HEK293T (cell line): ENCODE measurements at regions not wholly inside any gene's neighbourhood (a gene's known extent, or its start where the extent isn't known, plus 50 kb on each side); places are given as distances from the start of the nearest gene placed in this dataset.

Experiments
- CTCF ChIA-PET: fragments of 350-600 bp; formaldehyde crosslinking; extraction: SDS; loops from one replicate; lab custom pipeline; 2021; ENCODE audit warnings: antibody characterized with exemption, inconsistent platforms; lab: Yijun Ruan, JAX
- POLR2A ChIA-PET: fragments of 350-600 bp; formaldehyde crosslinking; extraction: SDS; loops from one replicate; lab custom pipeline; 2020; ENCODE audit warnings: antibody characterized with exemption, inconsistent platforms; lab: Yijun Ruan, JAX
- DNase-seq: peaks from one replicate; pipeline ENCODE4 v3.0.0; 2012; ENCODE audit warnings: mixed read lengths; ENCODE audit errors: extremely low spot score
- ARNT ChIP-seq: fragments of 450-650 bp; IDR thresholded peaks from 2 replicates; pipeline ENCODE4 v1.6.1; 2017; ENCODE audit warnings: mild to moderate bottlenecking
- BHLHE40 ChIP-seq: fragments of 450-650 bp; IDR thresholded peaks from 2 replicates; pipeline ENCODE4 v1.6.1; 2016; ENCODE audit warnings: mild to moderate bottlenecking, moderate library complexity, borderline replicate concordance
- CTBP1 ChIP-seq: fragments of 450-650 bp; IDR thresholded peaks from 2 replicates; pipeline ENCODE4 v1.6.1; 2016; ENCODE audit warnings: borderline replicate concordance
- ELF4 ChIP-seq: fragments of 450-650 bp; IDR thresholded peaks from 2 replicates; pipeline ENCODE4 v1.6.1; 2017; ENCODE audit warnings: antibody characterized with exemption
- FOXA1 ChIP-seq: fragments of 450-650 bp; IDR thresholded peaks from 2 replicates; pipeline ENCODE4 v1.6.1; 2016; ENCODE audit warnings: mild to moderate bottlenecking
- FOXK2 ChIP-seq: fragments of 450-650 bp; IDR thresholded peaks from 2 replicates; pipeline ENCODE4 v1.6.1; 2016; ENCODE audit warnings: mild to moderate bottlenecking
- FOXM1 ChIP-seq: fragments of 450-650 bp; IDR thresholded peaks from 2 replicates; pipeline ENCODE4 v1.6.1; 2017; ENCODE audit warnings: mild to moderate bottlenecking, borderline replicate concordance
- HDGF ChIP-seq: fragments of 450-650 bp; IDR thresholded peaks from 2 replicates; pipeline ENCODE4 v1.6.1; 2017; ENCODE audit warnings: antibody characterized with exemption, borderline replicate concordance
- L3MBTL2 ChIP-seq: fragments of 450-650 bp; conservative IDR thresholded peaks from 2 replicates; pipeline ENCODE4 v1.6.1; 2016; ENCODE audit warnings: mild to moderate bottlenecking
- LEF1 ChIP-seq: fragments of 450-650 bp; IDR thresholded peaks from 2 replicates; pipeline ENCODE4 v1.6.1; 2017; ENCODE audit warnings: mild to moderate bottlenecking, borderline replicate concordance
- NFRKB ChIP-seq: fragments of 450-650 bp; IDR thresholded peaks from 2 replicates; pipeline ENCODE4 v1.6.1; 2016; ENCODE audit warnings: mild to moderate bottlenecking, moderate library complexity
- PKNOX1 ChIP-seq: fragments of 450-650 bp; IDR thresholded peaks from 2 replicates; pipeline ENCODE4 v1.6.1; 2016
- SP1 ChIP-seq: fragments of 450-650 bp; IDR thresholded peaks from 2 replicates; pipeline ENCODE4 v1.6.1; 2017
- SUZ12 ChIP-seq: fragments of 450-650 bp; IDR thresholded peaks from 2 replicates; pipeline ENCODE4 v1.6.1; 2016; ENCODE audit warnings: mild to moderate bottlenecking
- TARDBP ChIP-seq: fragments of 450-650 bp; IDR thresholded peaks from 2 replicates; pipeline ENCODE4 v1.6.1; 2016
- ZNF384 ChIP-seq: fragments of 450-650 bp; IDR thresholded peaks from 2 replicates; pipeline ENCODE4 v1.6.1; 2016

- ChIA-PET CTCF (no interaction called here), POLR2A (no interaction called here)
- TF ChIP-seq TARDBP = no peak
- no peak for DNase-seq
These were observed 292.9 kb upstream of the ATP10A start for GRCh38 chr15:26156051-26156450.

- TF ChIP-seq ZNF384 = no peak
- no peak for TF ChIP-seq NFRKB
- TF ChIP-seq TARDBP = no peak
- TF ChIP-seq LEF1 = no peak
- CTCF ChIA-PET = no interaction called here
- no peak for DNase-seq
- POLR2A ChIA-PET = no interaction called here
These were observed 285.2 kb upstream of the ATP10A start for GRCh38 chr15:26148156-26148860.

- ChIA-PET CTCF (no interaction called here), POLR2A (interaction anchor here (1.5 kb wide), 1 partner anchor 16 kb away, joined by 4 read pairs; no protein-coding TSS in a partner anchor)
- no peak for DNase-seq
- no peak for TF ChIP-seq PKNOX1
- no peak for TF ChIP-seq NFRKB
- no peak for TF ChIP-seq BHLHE40
- no peak for TF ChIP-seq FOXM1
- TF ChIP-seq ELF4 = no peak
- no peak for TF ChIP-seq FOXK2
- no peak for TF ChIP-seq HDGF
- no peak for TF ChIP-seq CTBP1
- no peak for TF ChIP-seq L3MBTL2
- no peak for TF ChIP-seq SUZ12
- TF ChIP-seq LEF1 = no peak
- TF ChIP-seq TARDBP = no peak
- no peak for TF ChIP-seq ZNF384
- TF ChIP-seq SP1 = no peak
- no peak for TF ChIP-seq FOXA1
- no peak for TF ChIP-seq ARNT
These were observed 283.1 kb upstream of the ATP10A start for GRCh38 chr15:26146202-26146601.

GRCh38 chr15:26145796-26146195 is 282.7 kb upstream of the ATP10A start:
- POLR2A ChIA-PET = interaction anchor here (1.5 kb wide), 1 partner anchor 16 kb away, joined by 4 read pairs; no protein-coding TSS in a partner anchor
- CTCF ChIA-PET = no interaction called here
- no peak for DNase-seq
- TF ChIP-seq SUZ12 = no peak
- TF ChIP-seq FOXK2 = no peak
- TF ChIP-seq TARDBP = no peak
- TF ChIP-seq BHLHE40 = no peak
- no peak for TF ChIP-seq NFRKB
- no peak for TF ChIP-seq ZNF384
- no peak for TF ChIP-seq PKNOX1
- TF ChIP-seq HDGF = no peak
- no peak for TF ChIP-seq ARNT
- no peak for TF ChIP-seq ELF4
- TF ChIP-seq L3MBTL2 = no peak
- TF ChIP-seq CTBP1 = no peak
- TF ChIP-seq FOXM1 = no peak
- TF ChIP-seq SP1 = no peak
- TF ChIP-seq LEF1 = no peak
- TF ChIP-seq FOXA1 = no peak

GRCh38 chr15:26144836-26145235 is 281.7 kb upstream of the ATP10A start:
- no peak for DNase-seq
- TF ChIP-seq HDGF (no peak), NFRKB (no peak), ELF4 (no peak), FOXM1 (no peak), L3MBTL2 (no peak), BHLHE40 (no peak), PKNOX1 (no peak), LEF1 (no peak)
- ChIA-PET CTCF (no interaction called here), POLR2A (no interaction called here)

- POLR2A ChIA-PET = no interaction called here
- CTCF ChIA-PET = no interaction called here
- TF ChIP-seq FOXK2 = no peak
- TF ChIP-seq SP1 = no peak
- no peak for TF ChIP-seq PKNOX1
- no peak for DNase-seq
These were observed 280.1 kb upstream of the ATP10A start for GRCh38 chr15:26143221-26143620.
